Hepatocyte (in vitro differentiated cells): ENCODE measurements at regions not wholly inside any gene's neighbourhood (a gene's known extent, or its start where the extent isn't known, plus 50 kb on each side); places are given as distances from the start of the nearest gene placed in this dataset.

Source experiments
- CTCF ChIP-seq: fragments of 200-600 bp; sonication (generic); IDR thresholded peaks from 2 replicates; pipeline ENCODE4 v1.5.1; 2016; ENCODE audit warnings: antibody characterized with exemption, mild to moderate bottlenecking; ENCODE audit not compliant: poor library complexity
- EZH2phosphoT487 ChIP-seq: fragments of 200-600 bp; sonication (generic); IDR thresholded peaks from one replicate; pipeline ENCODE4 v1.6.1; 2018; ENCODE audit warnings: antibody characterized with exemption, mild to moderate bottlenecking, low read depth, moderate library complexity; ENCODE audit not compliant: unreplicated experiment, severe bottlenecking

- TF ChIP-seq CTCF (no peak), EZH2phosphoT487 (no peak)
Measured at GRCh38 chr1:83741348-83741747, 257.6 kb downstream of the TTLL7 start.
